IMR-90 (cell line): ENCODE measurements at regions not wholly inside any gene's neighbourhood (a gene's known extent, or its start where the extent isn't known, plus 50 kb on each side); places are given as distances from the start of the nearest gene placed in this dataset.

Experiments used
- ATAC-seq: fragments of 200-7000 bp; cut with Tn5 transposase; 2 replicates; pipeline ENCODE4 v1.9.1; 2020; ENCODE audit warnings: low read depth, mild to moderate bottlenecking, moderate library complexity
- BruUV-seq: library from RNA; stranded (reverse); fragments of 400-500 nt; replicated peaks from 2 replicates; lab custom pipeline; 2021; lab: Mats Ljungman, UMichigan
- CTCF ChIA-PET: fragments of 300-600 bp; formaldehyde crosslinking; extraction: SDS; loops from one replicate; lab custom pipeline; 2021; ENCODE audit warnings: antibody characterized with exemption; lab: Yijun Ruan, JAX
- POLR2A ChIA-PET: fragments of 300-600 bp; sonication (Branson Sonifier 250); formaldehyde crosslinking; loops from one replicate; lab custom pipeline; 2022; ENCODE audit warnings: antibody characterized with exemption; ENCODE audit not compliant: unreplicated experiment; lab: Charles Lee
- DNase-seq: peaks from one replicate; pipeline ENCODE4 v3.0.0; 2013
- H2AFZ ChIP-seq: replicated peaks from 2 replicates; pipeline ENCODE3; 2013; ENCODE audit warnings: low read length, mild to moderate bottlenecking; ENCODE audit not compliant: poor library complexity
- H2AK5ac ChIP-seq: 2 replicates; pipeline ENCODE4 v1.6.1; 2013; ENCODE audit warnings: low read depth, low read length, inconsistent platforms
- H2AK9ac ChIP-seq: replicated peaks from 2 replicates; pipeline ENCODE3; 2013; ENCODE audit warnings: mild to moderate bottlenecking, low read depth, low read length, moderate library complexity; ENCODE audit not compliant: poor library complexity
- H2BK120ac ChIP-seq: 2 replicates; pipeline ENCODE4 v1.6.1; 2013; ENCODE audit warnings: low read depth, low read length, inconsistent platforms
- H2BK15ac ChIP-seq: 3 replicates; pipeline ENCODE4 v1.6.1; 2013; ENCODE audit warnings: low read depth, low read length, inconsistent platforms
- H2BK20ac ChIP-seq: 2 replicates; pipeline ENCODE4 v1.6.1; 2013; ENCODE audit warnings: low read depth, mild to moderate bottlenecking, inconsistent platforms, low read length, moderate library complexity
- H2BK5ac ChIP-seq: 2 replicates; pipeline ENCODE4 v1.6.1; 2013; ENCODE audit warnings: mild to moderate bottlenecking, low read depth, low read length, inconsistent platforms; ENCODE audit not compliant: poor library complexity, severe bottlenecking
- H3K14ac ChIP-seq: replicated peaks from 2 replicates; pipeline ENCODE4 v1.6.1; 2013; ENCODE audit warnings: low read depth, low read length, inconsistent platforms
- H3K18ac ChIP-seq: 2 replicates; pipeline ENCODE4 v1.6.1; 2013; ENCODE audit warnings: low read depth, low read length, control low read depth
- H3K23ac ChIP-seq: 2 replicates; pipeline ENCODE4 v1.6.1; 2013; ENCODE audit warnings: low read depth, low read length, inconsistent platforms
- H3K27ac ChIP-seq: 2 replicates; pipeline ENCODE4 v1.5.1; 2013; ENCODE audit warnings: mild to moderate bottlenecking, control low read depth, low read length; ENCODE audit not compliant: insufficient read depth
- H3K27me3 ChIP-seq: 2 replicates; pipeline ENCODE4 v1.6.1; 2013; ENCODE audit warnings: low read length; ENCODE audit not compliant: control insufficient read depth, insufficient read depth
- H3K36me3 ChIP-seq: 2 replicates; pipeline ENCODE4 v1.6.1; 2013; ENCODE audit warnings: low read length, mixed read lengths; ENCODE audit not compliant: control insufficient read depth, insufficient read depth
- H3K4ac ChIP-seq: 2 replicates; pipeline ENCODE4 v1.6.1; 2013; ENCODE audit warnings: low read depth, low read length, inconsistent platforms
- H3K4me1 ChIP-seq: 2 replicates; pipeline ENCODE4 v1.6.1; 2013; ENCODE audit warnings: low read length, mixed read lengths; ENCODE audit not compliant: control insufficient read depth, insufficient read depth
- H3K4me2 ChIP-seq: 2 replicates; pipeline ENCODE4 v1.6.1; 2013; ENCODE audit warnings: low read depth, mild to moderate bottlenecking, control low read depth, low read length, moderate library complexity
- H3K4me3 ChIP-seq: 2 replicates; pipeline ENCODE4 v1.5.1; 2013; ENCODE audit warnings: low read depth, mild to moderate bottlenecking, control low read depth, low read length, moderate library complexity; ENCODE audit not compliant: insufficient read depth
- H3K56ac ChIP-seq: 2 replicates; pipeline ENCODE4 v1.6.1; 2013; ENCODE audit warnings: low read length, inconsistent platforms; ENCODE audit not compliant: insufficient read depth; ENCODE audit errors: extremely low read depth
- H3K79me1 ChIP-seq, 2 experiments: 2 replicates each; pipeline ENCODE4 v1.6.1; 2013; ENCODE audit warnings: low read length in 2 of 2, inconsistent platforms in 1 of 2, low read depth in 1 of 2
- H3K9ac ChIP-seq: 2 replicates; pipeline ENCODE4 v1.6.1; 2013; ENCODE audit warnings: low read depth, low read length, control low read depth
- H3K9me1 ChIP-seq: 2 replicates; pipeline ENCODE4 v1.6.1; 2013; ENCODE audit warnings: low read length, inconsistent platforms; ENCODE audit not compliant: insufficient read depth
- H3K9me3 ChIP-seq: 2 replicates; pipeline ENCODE4 v1.6.1; 2013; ENCODE audit warnings: low read length; ENCODE audit not compliant: control insufficient read depth, insufficient read depth
- H4K20me1 ChIP-seq: 2 replicates; pipeline ENCODE4 v1.6.1; 2013; ENCODE audit warnings: low read length, inconsistent platforms; ENCODE audit not compliant: insufficient read depth
- H4K5ac ChIP-seq: 2 replicates; pipeline ENCODE4 v1.6.1; 2013; ENCODE audit warnings: mild to moderate bottlenecking, low read depth, low read length, control low read depth
- H4K8ac ChIP-seq, 2 experiments: 2 replicates each; pipeline ENCODE4 v1.6.1; 2013; ENCODE audit warnings: low read depth in 2 of 2, low read length in 2 of 2, control low read depth in 1 of 2, inconsistent platforms in 1 of 2
- H4K91ac ChIP-seq: 2 replicates; pipeline ENCODE4 v1.6.1; 2013; ENCODE audit warnings: low read depth, low read length, inconsistent platforms; ENCODE audit not compliant: insufficient read depth
- BHLHE40 ChIP-seq: fragments of 150-350 bp; IDR thresholded peaks from 2 replicates; pipeline ENCODE4 v1.6.1; 2016; ENCODE audit warnings: mild to moderate bottlenecking, low read depth, low read length
- CEBPB ChIP-seq: IDR thresholded peaks from 2 replicates; pipeline ENCODE4 v1.6.1; 2012; ENCODE audit warnings: low read depth, low read length, improper control_type of control experiment
- CHD1 ChIP-seq: IDR thresholded peaks from 2 replicates; pipeline ENCODE4 v1.6.1; 2012; ENCODE audit warnings: low read depth, low read length, improper control_type of control experiment
- CTCF ChIP-seq: conservative IDR thresholded peaks from 2 replicates; pipeline ENCODE4 v1.5.1; 2012; ENCODE audit warnings: mild to moderate bottlenecking, low read depth, low read length, improper control_type of control experiment
- ELK1 ChIP-seq: fragments of 150-350 bp; IDR thresholded peaks from 2 replicates; pipeline ENCODE4 v1.6.1; 2016; ENCODE audit warnings: low read depth, mild to moderate bottlenecking, low read length, moderate library complexity, borderline replicate concordance
- FOS ChIP-seq: fragments of 150-350 bp; IDR thresholded peaks from 2 replicates; pipeline ENCODE4 v1.6.1; 2016; ENCODE audit warnings: low read depth, low read length
- MAFK ChIP-seq: IDR thresholded peaks from 2 replicates; pipeline ENCODE4 v1.6.1; 2012; ENCODE audit warnings: low read depth, low read length, improper control_type of control experiment
- MAZ ChIP-seq: IDR thresholded peaks from 2 replicates; pipeline ENCODE4 v1.6.1; 2012; ENCODE audit warnings: low read depth, mild to moderate bottlenecking, low read length, improper control_type of control experiment, moderate library complexity, borderline replicate concordance
- MXI1 ChIP-seq: IDR thresholded peaks from 2 replicates; pipeline ENCODE4 v1.6.1; 2012; ENCODE audit warnings: low read depth, mild to moderate bottlenecking, low read length, moderate library complexity, borderline replicate concordance
- NFE2L2 ChIP-seq: fragments of 150-350 bp; IDR thresholded peaks from 2 replicates; pipeline ENCODE4 v1.6.1; 2016; ENCODE audit warnings: low read depth, mild to moderate bottlenecking, low read length
- POLR2A ChIP-seq: IDR thresholded peaks from 2 replicates; pipeline ENCODE4 v1.6.1; 2012; ENCODE audit warnings: mild to moderate bottlenecking, low read depth, low read length
- RAD21 ChIP-seq: IDR thresholded peaks from 2 replicates; pipeline ENCODE4 v1.6.1; 2012; ENCODE audit warnings: low read length, improper control_type of control experiment
- RCOR1 ChIP-seq: IDR thresholded peaks from 2 replicates; pipeline ENCODE4 v1.6.1; 2012; ENCODE audit warnings: mild to moderate bottlenecking, low read length, improper control_type of control experiment; ENCODE audit not compliant: insufficient replicate concordance
- RFX5 ChIP-seq: IDR thresholded peaks from 2 replicates; pipeline ENCODE4 v1.8.0; 2012; ENCODE audit warnings: low read depth, mild to moderate bottlenecking, low read length, moderate library complexity
- SMC3 ChIP-seq: fragments of 150-350 bp; IDR thresholded peaks from 2 replicates; pipeline ENCODE4 v1.6.1; 2016; ENCODE audit warnings: low read depth, mild to moderate bottlenecking, antibody characterized with exemption, low read length, moderate library complexity
- USF2 ChIP-seq: fragments of 150-350 bp; IDR thresholded peaks from 2 replicates; pipeline ENCODE4 v1.6.1; 2017; ENCODE audit warnings: mild to moderate bottlenecking, antibody characterized with exemption, low read length, low read depth
- dilution Hi-C: fragments of 300-500 bp; cut with HindIII; formaldehyde crosslinking; loops from one replicate; pipeline ENCODE4 v1.14.3; 2018; ENCODE audit warnings: low sequenced_read_pairs; ENCODE audit not compliant: unreplicated experiment
- in situ Hi-C: fragments of 300-500 bp; cut with MboI; formaldehyde crosslinking; loops from 3 replicates; pipeline ENCODE4 v1.14.3; 2019; ENCODE audit warnings: low sequenced_read_pairs, inconsistent platforms, mixed read lengths
- intact Hi-C: fragments of 100-400 bp; cut with micrococcal nuclease; formaldehyde crosslinking; loops from 2 replicates; pipeline ENCODE4 v1.10.0; 2022

GRCh38 chr9:81423589-81424326 is 265.6 kb downstream of the TLE1 start:
- H2BK120ac ChIP-seq = no peak overlapping the region
- no peak overlapping the region for H2AK5ac ChIP-seq
- no peak overlapping the region for H4K91ac ChIP-seq
- CTCF ChIA-PET = no interaction called here
- no peak overlapping the region for H3K4me2 ChIP-seq
- BruUV-seq = no TSS peak
- dilution Hi-C loops = no loop called here
- H3K36me3 ChIP-seq = no peaks in the 10 kb centered on the region
- no peak overlapping the region for H3K23ac ChIP-seq
- DNase-seq (peak; percentile 1), ATAC-seq (0 out of 2 replicates have a peak, but pooled peaks have one; percentile 17)
- H3K4me1 ChIP-seq = no peaks in the 10 kb centered on the region
- H3K56ac ChIP-seq = no peak overlapping the region
- no peak overlapping the region for H3K9ac ChIP-seq
- POLR2A ChIA-PET = interaction anchor here (0.6 kb wide), 1 partner anchor 34 kb away, joined by 3 read pairs; no protein-coding TSS in a partner anchor
- intact Hi-C loops = no loop called here
- no peaks in the 10 kb centered on the region for H3K27me3 ChIP-seq
- no peak overlapping the region for H3K18ac ChIP-seq
- no peaks in the 10 kb centered on the region for H3K9me1 ChIP-seq
- H4K5ac ChIP-seq = no peak overlapping the region
- H4K8ac ChIP-seq = no peak overlapping the region
- in situ Hi-C loops = no loop called here
- no peaks in the 10 kb centered on the region for H4K20me1 ChIP-seq
- no peak overlapping the region for H3K4ac ChIP-seq
- H2AFZ ChIP-seq = no peak overlapping the region
- no peak overlapping the region for H3K4me3 ChIP-seq
- H3K14ac ChIP-seq = no peak overlapping the region
- no peak overlapping the region for H2BK20ac ChIP-seq
- no peak overlapping the region for H2BK15ac ChIP-seq
- H2AK9ac ChIP-seq = no peak overlapping the region
- no peaks in the 10 kb centered on the region for H3K79me1 ChIP-seq
- TF ChIP-seq USF2 = no peak
- TF ChIP-seq BHLHE40 = no peak
- no peak for TF ChIP-seq RCOR1
- no peak for TF ChIP-seq NFE2L2
- no peak for TF ChIP-seq MAZ
- no peak for TF ChIP-seq CHD1
- no peak for TF ChIP-seq POLR2A
- no peak for TF ChIP-seq RFX5
- TF ChIP-seq ELK1 = no peak
- TF ChIP-seq MAFK = no peak
- no peak for TF ChIP-seq RAD21
- TF ChIP-seq SMC3 = no peak
- no peak for TF ChIP-seq MXI1
- TF ChIP-seq CEBPB = no peak
- no peak for TF ChIP-seq CTCF
- no peak for TF ChIP-seq FOS
- H3K9me3 ChIP-seq = peaks cover 6% of the 10 kb centered on the region; the same call in 1 of the 2 replicates
- H3K27ac ChIP-seq = no peak overlapping the region
- no peak overlapping the region for H2BK5ac ChIP-seq
